OCI-LY7 (cell line): ENCODE measurements at regions not wholly inside any gene's neighbourhood (a gene's known extent, or its start where the extent isn't known, plus 50 kb on each side); places are given as distances from the start of the nearest gene placed in this dataset.

Experiments
- CTCF ChIP-seq: fragments of 200-600 bp; sonication (generic); conservative IDR thresholded peaks from 2 replicates; pipeline ENCODE4 v1.5.1; 2014; ENCODE audit warnings: mild to moderate bottlenecking, antibody characterized with exemption, low read length, moderate library complexity, mixed read lengths
- EZH2phosphoT487 ChIP-seq: fragments of 200-600 bp; sonication (generic); IDR thresholded peaks from 2 replicates; pipeline ENCODE4 v1.6.1; 2018; ENCODE audit warnings: low read depth, borderline replicate concordance, mild to moderate bottlenecking, mixed run types, antibody characterized with exemption, low read length, moderate library complexity, mixed read lengths

GRCh38 chr2:228699400-228699799 is 517.9 kb upstream of the SPHKAP start:
- TF ChIP-seq CTCF (no peak), EZH2phosphoT487 (no peak)
